ENCODE measurements at regions not wholly inside any gene's neighbourhood (a gene's known extent, or its start where the extent isn't known, plus 50 kb on each side); places are given as distances from the start of the nearest gene placed in this dataset.
"Not testable (repeated sequence)": the region's sequence is repeated elsewhere in the genome, so short reads cannot be mapped to it uniquely, and the experiment has no call there.

DNA sequence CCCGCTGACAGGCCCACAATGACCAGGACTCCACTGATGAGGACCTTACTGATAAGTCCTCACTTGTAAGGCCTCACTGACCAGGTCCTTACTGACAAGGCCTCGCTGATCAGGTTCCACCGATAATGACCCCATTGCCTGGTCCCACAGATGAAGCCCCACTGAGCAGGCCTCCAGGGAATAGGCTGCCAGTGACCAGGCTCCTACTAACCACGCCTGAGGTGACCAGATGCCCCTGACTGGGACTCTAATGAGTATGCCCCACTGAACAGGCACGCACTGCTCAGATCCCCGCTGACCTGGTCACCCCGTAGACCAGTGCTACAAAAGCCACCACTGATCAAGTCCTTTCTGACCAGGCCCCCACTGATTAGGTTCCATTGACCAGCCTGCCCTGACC lies 241.2 kb downstream of the POTED start:
- TF ChIP-seq, protein P1, sequence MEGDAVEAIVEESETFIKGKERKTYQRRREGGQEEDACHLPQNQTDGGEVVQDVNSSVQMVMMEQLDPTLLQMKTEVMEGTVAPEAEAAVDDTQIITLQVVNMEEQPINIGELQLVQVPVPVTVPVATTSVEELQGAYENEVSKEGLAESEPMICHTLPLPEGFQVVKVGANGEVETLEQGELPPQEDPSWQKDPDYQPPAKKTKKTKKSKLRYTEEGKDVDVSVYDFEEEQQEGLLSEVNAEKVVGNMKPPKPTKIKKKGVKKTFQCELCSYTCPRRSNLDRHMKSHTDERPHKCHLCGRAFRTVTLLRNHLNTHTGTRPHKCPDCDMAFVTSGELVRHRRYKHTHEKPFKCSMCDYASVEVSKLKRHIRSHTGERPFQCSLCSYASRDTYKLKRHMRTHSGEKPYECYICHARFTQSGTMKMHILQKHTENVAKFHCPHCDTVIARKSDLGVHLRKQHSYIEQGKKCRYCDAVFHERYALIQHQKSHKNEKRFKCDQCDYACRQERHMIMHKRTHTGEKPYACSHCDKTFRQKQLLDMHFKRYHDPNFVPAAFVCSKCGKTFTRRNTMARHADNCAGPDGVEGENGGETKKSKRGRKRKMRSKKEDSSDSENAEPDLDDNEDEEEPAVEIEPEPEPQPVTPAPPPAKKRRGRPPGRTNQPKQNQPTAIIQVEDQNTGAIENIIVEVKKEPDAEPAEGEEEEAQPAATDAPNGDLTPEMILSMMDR (IDR thresholded peaks at IDR 0.05; ENCODE audit: low read depth, low read length, poor library complexity, severe bottlenecking), result not testable (repeated sequence)
- TF ChIP-seq EZH2phosphoT487 (IDR thresholded peaks at IDR 0.05; ENCODE audit: borderline replicate concordance, low read length), result not testable (repeated sequence)
